IPS DF 6.9 (cell line): ENCODE measurements at regions not wholly inside any gene's neighbourhood (a gene's known extent, or its start where the extent isn't known, plus 50 kb on each side); places are given as distances from the start of the nearest gene placed in this dataset.

Experiments
- DNase-seq: peaks from one replicate; pipeline ENCODE4 v3.0.0-alpha.2; 2013; ENCODE audit warnings: low read depth, low spot score
- H3K27ac ChIP-seq: one replicate; pipeline ENCODE4 v1.5.1; 2013; ENCODE audit warnings: low read length, control low read depth
- H3K27me3 ChIP-seq: 2 replicates; pipeline ENCODE4 v1.6.1; 2013; ENCODE audit warnings: mild to moderate bottlenecking, low read length; ENCODE audit not compliant: control insufficient read depth, insufficient read depth
- H3K36me3 ChIP-seq: 2 replicates; pipeline ENCODE4 v1.6.1; 2013; ENCODE audit warnings: low read length; ENCODE audit not compliant: control insufficient read depth, insufficient read depth
- H3K4me1 ChIP-seq: 2 replicates; pipeline ENCODE4 v1.6.1; 2013; ENCODE audit warnings: low read length; ENCODE audit not compliant: control insufficient read depth, insufficient read depth
- H3K4me3 ChIP-seq: 2 replicates; pipeline ENCODE4 v1.5.1; 2013; ENCODE audit warnings: mild to moderate bottlenecking, low read length
- H3K9me3 ChIP-seq: 2 replicates; pipeline ENCODE4 v1.6.1; 2013; ENCODE audit warnings: low read length, inconsistent platforms; ENCODE audit not compliant: control insufficient read depth, insufficient read depth
- WGBS: extraction: QIAGEN DNeasy Blood & Tissue Kit; methylation state at CpG from one replicate; pipeline ENCODE4 v1.1.7; 2013; ENCODE audit warnings: mixed read lengths, missing lambda C conversion rate; ENCODE audit not compliant: insufficient read length, insufficient coverage; 5-methylcytosine and 5-hydroxymethylcytosine counted together

GRCh38 chr7:47207956-47208355, 374.0 kb downstream of the TNS3 start:
- H3K27ac ChIP-seq = no peak overlapping the region
- no CpG with 5 or more reads among the region's 3 CpGs for WGBS
- no peak for DNase-seq
- no peak overlapping the region for H3K4me3 ChIP-seq
- no peaks in the 10 kb centered on the region for H3K27me3 ChIP-seq
- no peaks in the 10 kb centered on the region for H3K4me1 ChIP-seq
- no peaks in the 10 kb centered on the region for H3K36me3 ChIP-seq
- peaks cover 1% of the 10 kb centered on the region; the same call in 1 of the 2 replicates for H3K9me3 ChIP-seq

GRCh38 chr7:47204709-47205108, 377.2 kb downstream of the TNS3 start:
- Histone ChIP-seq H3K27ac (no peak overlapping the region), H3K36me3 (no peaks in the 10 kb centered on the region), H3K4me1 (no peaks in the 10 kb centered on the region), H3K4me3 (no peak overlapping the region), H3K9me3 (peaks cover 1% of the 10 kb centered on the region; the same call in 1 of the 2 replicates), H3K27me3 (no peaks in the 10 kb centered on the region)
- no CpG with 5 or more reads among the region's 2 CpGs for WGBS
- DNase-seq = no peak

- H3K36me3 ChIP-seq = no peaks in the 10 kb centered on the region
- no peak for DNase-seq
- peaks cover 1% of the 10 kb centered on the region; the same call in 1 of the 2 replicates for H3K9me3 ChIP-seq
- H3K4me3 ChIP-seq = no peak overlapping the region
- WGBS = no CpG with 5 or more reads among the region's 7 CpGs
- H3K4me1 ChIP-seq = no peaks in the 10 kb centered on the region
- no peak overlapping the region for H3K27ac ChIP-seq
- H3K27me3 ChIP-seq = no peaks in the 10 kb centered on the region
Measured at GRCh38 chr7:47202146-47202783, 379.6 kb downstream of the TNS3 start.

- Histone ChIP-seq H3K27ac (no peak overlapping the region), H3K4me3 (no peak overlapping the region), H3K36me3 (no peaks in the 10 kb centered on the region), H3K4me1 (no peaks in the 10 kb centered on the region), H3K9me3 (no peaks in the 10 kb centered on the region), H3K27me3 (no peaks in the 10 kb centered on the region)
- WGBS = no CpG with 5 or more reads among the region's 1 CpG
- DNase-seq = no peak
Measured at GRCh38 chr7:47198159-47198558, 383.8 kb downstream of the TNS3 start.

GRCh38 chr7:47197486-47197885, 384.4 kb downstream of the TNS3 start:
- Histone ChIP-seq H3K36me3 (no peaks in the 10 kb centered on the region), H3K27ac (no peak overlapping the region), H3K9me3 (no peaks in the 10 kb centered on the region), H3K4me1 (no peaks in the 10 kb centered on the region), H3K27me3 (no peaks in the 10 kb centered on the region), H3K4me3 (no peak overlapping the region)
- DNase-seq = no peak
- WGBS = no CpG with 5 or more reads among the region's 2 CpGs

GRCh38 chr7:47196737-47197136, 385.2 kb downstream of the TNS3 start:
- H3K4me3 ChIP-seq = no peak overlapping the region

GRCh38 chr7:47196106-47196645, 385.7 kb downstream of the TNS3 start:
- DNase-seq = no peak
- Histone ChIP-seq H3K36me3 (no peaks in the 10 kb centered on the region), H3K4me1 (no peaks in the 10 kb centered on the region), H3K9me3 (no peaks in the 10 kb centered on the region), H3K27ac (no peak overlapping the region), H3K4me3 (no peak overlapping the region), H3K27me3 (no peaks in the 10 kb centered on the region)
- WGBS = no CpG with 5 or more reads among the region's 3 CpGs

More at GRCh38 chr7:47196737-47197136, 385.2 kb downstream of the TNS3 start:
- WGBS = no CpG with 5 or more reads among the region's 3 CpGs
- Histone ChIP-seq H3K27ac (no peak overlapping the region), H3K36me3 (no peaks in the 10 kb centered on the region), H3K4me1 (no peaks in the 10 kb centered on the region), H3K27me3 (no peaks in the 10 kb centered on the region), H3K9me3 (no peaks in the 10 kb centered on the region)
- no peak for DNase-seq

GRCh38 chr7:47195641-47196040, 386.3 kb downstream of the TNS3 start:
- WGBS = no CpG with 5 or more reads among the region's 6 CpGs
- DNase-seq = no peak
- no peaks in the 10 kb centered on the region for H3K4me1 ChIP-seq
- no peak overlapping the region for H3K27ac ChIP-seq
- no peak overlapping the region for H3K4me3 ChIP-seq
- no peaks in the 10 kb centered on the region for H3K27me3 ChIP-seq
- no peaks in the 10 kb centered on the region for H3K36me3 ChIP-seq
- no peaks in the 10 kb centered on the region for H3K9me3 ChIP-seq

GRCh38 chr7:47194516-47195057, 387.3 kb downstream of the TNS3 start:
- no peak for DNase-seq
- Histone ChIP-seq H3K36me3 (no peaks in the 10 kb centered on the region), H3K27me3 (no peaks in the 10 kb centered on the region), H3K9me3 (no peaks in the 10 kb centered on the region), H3K4me3 (no peak overlapping the region), H3K27ac (no peak overlapping the region), H3K4me1 (no peaks in the 10 kb centered on the region)
- no CpG with 5 or more reads among the region's 7 CpGs for WGBS

- Histone ChIP-seq H3K9me3 (no peaks in the 10 kb centered on the region), H3K4me1 (no peaks in the 10 kb centered on the region), H3K36me3 (no peaks in the 10 kb centered on the region), H3K4me3 (no peak overlapping the region), H3K27ac (no peak overlapping the region), H3K27me3 (no peaks in the 10 kb centered on the region)
- no peak for DNase-seq
- no CpG with 5 or more reads among the region's 4 CpGs for WGBS
Measured at GRCh38 chr7:47192978-47193377, 388.9 kb downstream of the TNS3 start.

GRCh38 chr7:47191876-47192291, 390.0 kb downstream of the TNS3 start:
- no CpG with 5 or more reads among the region's 9 CpGs for WGBS
- Histone ChIP-seq H3K27me3 (no peaks in the 10 kb centered on the region), H3K4me3 (no peak overlapping the region), H3K4me1 (no peaks in the 10 kb centered on the region), H3K9me3 (no peaks in the 10 kb centered on the region), H3K36me3 (no peaks in the 10 kb centered on the region), H3K27ac (no peak overlapping the region)
- DNase-seq = no peak
